GM23338 (cell line): ENCODE measurements at regions not wholly inside any gene's neighbourhood (a gene's known extent, or its start where the extent isn't known, plus 50 kb on each side); places are given as distances from the start of the nearest gene placed in this dataset.

Experiments
- EZH2 ChIP-seq: fragments of 200-600 bp; sonication (generic); IDR thresholded peaks from one replicate; pipeline ENCODE4 v1.8.0; 2017; ENCODE audit warnings: antibody characterized with exemption, mild to moderate bottlenecking, low read depth; ENCODE audit not compliant: unreplicated experiment
- EZH2phosphoT487 ChIP-seq: fragments of 200-600 bp; sonication (generic); IDR thresholded peaks from one replicate; pipeline ENCODE4 v1.8.1; 2018; ENCODE audit warnings: antibody characterized with exemption; ENCODE audit not compliant: unreplicated experiment
- POLR2AphosphoS5 ChIP-seq: IDR thresholded peaks from 2 replicates; pipeline ENCODE4 v1.6.1; 2016; ENCODE audit warnings: antibody characterized with exemption, low read depth
- TF ChIP-seq, protein P1 (sequence below), 2 experiments: fragments of 200-600 bp in 1 of 2; sonication (generic) in 1 of 2; conservative IDR thresholded peaks; 2 replicates each; pipeline versions ENCODE4 v1.5.1 to v1.6.1; 2016 to 2017; ENCODE audit warnings: antibody characterized with exemption in 2 of 2, low read depth in 2 of 2, mild to moderate bottlenecking in 2 of 2, moderate library complexity in 1 of 2
- TF ChIP-seq, protein P2 (sequence below): fragments of 250-450 bp; sonication (Bioruptor Pico); IDR thresholded peaks from 2 replicates; pipeline ENCODE4 v1.5.0; 2020; ENCODE audit warnings: mild to moderate bottlenecking, moderate library complexity
- TF ChIP-seq, protein P3 (sequence below): IDR thresholded peaks from one replicate; pipeline ENCODE4 v1.6.1; 2018; ENCODE audit warnings: antibody characterized with exemption; ENCODE audit not compliant: unreplicated experiment
- TF ChIP-seq, protein P4 (sequence below): IDR thresholded peaks from 2 replicates; pipeline ENCODE4 v1.6.1; 2016; ENCODE audit warnings: antibody characterized with exemption

DNA sequence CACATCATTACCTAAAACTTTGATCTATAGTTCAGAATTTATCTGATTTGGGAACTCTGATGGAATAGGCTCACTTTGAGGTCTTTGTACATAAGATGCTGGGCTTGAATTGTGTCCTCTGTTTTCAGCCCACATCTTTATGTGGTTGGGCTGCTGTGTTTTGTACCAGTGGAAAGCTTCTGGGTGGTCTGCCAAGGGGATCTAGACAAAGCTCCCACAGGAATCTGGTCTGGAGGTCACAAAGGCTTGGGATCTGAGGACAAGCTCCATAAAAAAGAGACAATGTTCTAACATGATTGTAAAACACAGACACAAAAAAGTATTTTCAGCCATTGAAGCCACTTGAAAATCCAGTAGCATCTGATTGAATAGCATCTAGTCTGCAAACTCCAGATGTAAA, 393.5 kb upstream of the PITX2 start:
- TF ChIP-seq, protein P1, sequence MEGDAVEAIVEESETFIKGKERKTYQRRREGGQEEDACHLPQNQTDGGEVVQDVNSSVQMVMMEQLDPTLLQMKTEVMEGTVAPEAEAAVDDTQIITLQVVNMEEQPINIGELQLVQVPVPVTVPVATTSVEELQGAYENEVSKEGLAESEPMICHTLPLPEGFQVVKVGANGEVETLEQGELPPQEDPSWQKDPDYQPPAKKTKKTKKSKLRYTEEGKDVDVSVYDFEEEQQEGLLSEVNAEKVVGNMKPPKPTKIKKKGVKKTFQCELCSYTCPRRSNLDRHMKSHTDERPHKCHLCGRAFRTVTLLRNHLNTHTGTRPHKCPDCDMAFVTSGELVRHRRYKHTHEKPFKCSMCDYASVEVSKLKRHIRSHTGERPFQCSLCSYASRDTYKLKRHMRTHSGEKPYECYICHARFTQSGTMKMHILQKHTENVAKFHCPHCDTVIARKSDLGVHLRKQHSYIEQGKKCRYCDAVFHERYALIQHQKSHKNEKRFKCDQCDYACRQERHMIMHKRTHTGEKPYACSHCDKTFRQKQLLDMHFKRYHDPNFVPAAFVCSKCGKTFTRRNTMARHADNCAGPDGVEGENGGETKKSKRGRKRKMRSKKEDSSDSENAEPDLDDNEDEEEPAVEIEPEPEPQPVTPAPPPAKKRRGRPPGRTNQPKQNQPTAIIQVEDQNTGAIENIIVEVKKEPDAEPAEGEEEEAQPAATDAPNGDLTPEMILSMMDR (conservative IDR thresholded peaks at IDR 0.05; ENCODE audit: low read depth in 2 of 2) = no peak
- TF ChIP-seq POLR2AphosphoS5 (no peak), EZH2phosphoT487 (no peak), EZH2 (no peak)
- TF ChIP-seq, protein P2, sequence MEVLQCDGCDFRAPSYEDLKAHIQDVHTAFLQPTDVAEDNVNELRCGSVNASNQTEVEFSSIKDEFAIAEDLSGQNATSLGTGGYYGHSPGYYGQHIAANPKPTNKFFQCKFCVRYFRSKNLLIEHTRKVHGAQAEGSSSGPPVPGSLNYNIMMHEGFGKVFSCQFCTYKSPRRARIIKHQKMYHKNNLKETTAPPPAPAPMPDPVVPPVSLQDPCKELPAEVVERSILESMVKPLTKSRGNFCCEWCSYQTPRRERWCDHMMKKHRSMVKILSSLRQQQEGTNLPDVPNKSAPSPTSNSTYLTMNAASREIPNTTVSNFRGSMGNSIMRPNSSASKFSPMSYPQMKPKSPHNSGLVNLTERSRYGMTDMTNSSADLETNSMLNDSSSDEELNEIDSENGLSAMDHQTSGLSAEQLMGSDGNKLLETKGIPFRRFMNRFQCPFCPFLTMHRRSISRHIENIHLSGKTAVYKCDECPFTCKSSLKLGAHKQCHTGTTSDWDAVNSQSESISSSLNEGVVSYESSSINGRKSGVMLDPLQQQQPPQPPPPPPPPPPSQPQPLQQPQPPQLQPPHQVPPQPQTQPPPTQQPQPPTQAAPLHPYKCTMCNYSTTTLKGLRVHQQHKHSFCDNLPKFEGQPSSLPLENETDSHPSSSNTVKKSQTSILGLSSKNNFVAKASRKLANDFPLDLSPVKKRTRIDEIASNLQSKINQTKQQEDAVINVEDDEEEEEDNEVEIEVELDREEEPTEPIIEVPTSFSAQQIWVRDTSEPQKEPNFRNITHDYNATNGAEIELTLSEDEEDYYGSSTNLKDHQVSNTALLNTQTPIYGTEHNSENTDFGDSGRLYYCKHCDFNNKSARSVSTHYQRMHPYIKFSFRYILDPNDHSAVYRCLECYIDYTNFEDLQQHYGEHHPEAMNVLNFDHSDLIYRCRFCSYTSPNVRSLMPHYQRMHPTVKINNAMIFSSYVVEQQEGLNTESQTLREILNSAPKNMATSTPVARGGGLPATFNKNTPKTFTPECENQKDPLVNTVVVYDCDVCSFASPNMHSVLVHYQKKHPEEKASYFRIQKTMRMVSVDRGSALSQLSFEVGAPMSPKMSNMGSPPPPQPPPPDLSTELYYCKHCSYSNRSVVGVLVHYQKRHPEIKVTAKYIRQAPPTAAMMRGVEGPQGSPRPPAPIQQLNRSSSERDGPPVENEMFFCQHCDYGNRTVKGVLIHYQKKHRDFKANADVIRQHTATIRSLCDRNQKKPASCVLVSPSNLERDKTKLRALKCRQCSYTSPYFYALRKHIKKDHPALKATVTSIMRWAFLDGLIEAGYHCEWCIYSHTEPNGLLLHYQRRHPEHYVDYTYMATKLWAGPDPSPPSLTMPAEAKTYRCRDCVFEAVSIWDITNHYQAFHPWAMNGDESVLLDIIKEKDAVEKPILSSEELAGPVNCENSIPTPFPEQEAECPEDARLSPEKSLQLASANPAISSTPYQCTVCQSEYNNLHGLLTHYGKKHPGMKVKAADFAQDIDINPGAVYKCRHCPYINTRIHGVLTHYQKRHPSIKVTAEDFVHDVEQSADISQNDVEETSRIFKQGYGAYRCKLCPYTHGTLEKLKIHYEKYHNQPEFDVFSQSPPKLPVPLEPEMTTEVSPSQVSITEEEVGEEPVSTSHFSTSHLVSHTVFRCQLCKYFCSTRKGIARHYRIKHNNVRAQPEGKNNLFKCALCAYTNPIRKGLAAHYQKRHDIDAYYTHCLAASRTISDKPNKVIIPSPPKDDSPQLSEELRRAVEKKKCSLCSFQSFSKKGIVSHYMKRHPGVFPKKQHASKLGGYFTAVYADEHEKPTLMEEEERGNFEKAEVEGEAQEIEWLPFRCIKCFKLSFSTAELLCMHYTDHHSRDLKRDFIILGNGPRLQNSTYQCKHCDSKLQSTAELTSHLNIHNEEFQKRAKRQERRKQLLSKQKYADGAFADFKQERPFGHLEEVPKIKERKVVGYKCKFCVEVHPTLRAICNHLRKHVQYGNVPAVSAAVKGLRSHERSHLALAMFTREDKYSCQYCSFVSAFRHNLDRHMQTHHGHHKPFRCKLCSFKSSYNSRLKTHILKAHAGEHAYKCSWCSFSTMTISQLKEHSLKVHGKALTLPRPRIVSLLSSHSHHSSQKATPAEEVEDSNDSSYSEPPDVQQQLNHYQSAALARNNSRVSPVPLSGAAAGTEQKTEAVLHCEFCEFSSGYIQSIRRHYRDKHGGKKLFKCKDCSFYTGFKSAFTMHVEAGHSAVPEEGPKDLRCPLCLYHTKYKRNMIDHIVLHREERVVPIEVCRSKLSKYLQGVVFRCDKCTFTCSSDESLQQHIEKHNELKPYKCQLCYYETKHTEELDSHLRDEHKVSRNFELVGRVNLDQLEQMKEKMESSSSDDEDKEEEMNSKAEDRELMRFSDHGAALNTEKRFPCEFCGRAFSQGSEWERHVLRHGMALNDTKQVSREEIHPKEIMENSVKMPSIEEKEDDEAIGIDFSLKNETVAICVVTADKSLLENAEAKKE = no peak
- TF ChIP-seq, protein P3, sequence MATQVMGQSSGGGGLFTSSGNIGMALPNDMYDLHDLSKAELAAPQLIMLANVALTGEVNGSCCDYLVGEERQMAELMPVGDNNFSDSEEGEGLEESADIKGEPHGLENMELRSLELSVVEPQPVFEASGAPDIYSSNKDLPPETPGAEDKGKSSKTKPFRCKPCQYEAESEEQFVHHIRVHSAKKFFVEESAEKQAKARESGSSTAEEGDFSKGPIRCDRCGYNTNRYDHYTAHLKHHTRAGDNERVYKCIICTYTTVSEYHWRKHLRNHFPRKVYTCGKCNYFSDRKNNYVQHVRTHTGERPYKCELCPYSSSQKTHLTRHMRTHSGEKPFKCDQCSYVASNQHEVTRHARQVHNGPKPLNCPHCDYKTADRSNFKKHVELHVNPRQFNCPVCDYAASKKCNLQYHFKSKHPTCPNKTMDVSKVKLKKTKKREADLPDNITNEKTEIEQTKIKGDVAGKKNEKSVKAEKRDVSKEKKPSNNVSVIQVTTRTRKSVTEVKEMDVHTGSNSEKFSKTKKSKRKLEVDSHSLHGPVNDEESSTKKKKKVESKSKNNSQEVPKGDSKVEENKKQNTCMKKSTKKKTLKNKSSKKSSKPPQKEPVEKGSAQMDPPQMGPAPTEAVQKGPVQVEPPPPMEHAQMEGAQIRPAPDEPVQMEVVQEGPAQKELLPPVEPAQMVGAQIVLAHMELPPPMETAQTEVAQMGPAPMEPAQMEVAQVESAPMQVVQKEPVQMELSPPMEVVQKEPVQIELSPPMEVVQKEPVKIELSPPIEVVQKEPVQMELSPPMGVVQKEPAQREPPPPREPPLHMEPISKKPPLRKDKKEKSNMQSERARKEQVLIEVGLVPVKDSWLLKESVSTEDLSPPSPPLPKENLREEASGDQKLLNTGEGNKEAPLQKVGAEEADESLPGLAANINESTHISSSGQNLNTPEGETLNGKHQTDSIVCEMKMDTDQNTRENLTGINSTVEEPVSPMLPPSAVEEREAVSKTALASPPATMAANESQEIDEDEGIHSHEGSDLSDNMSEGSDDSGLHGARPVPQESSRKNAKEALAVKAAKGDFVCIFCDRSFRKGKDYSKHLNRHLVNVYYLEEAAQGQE = no peak
- TF ChIP-seq, protein P4, sequence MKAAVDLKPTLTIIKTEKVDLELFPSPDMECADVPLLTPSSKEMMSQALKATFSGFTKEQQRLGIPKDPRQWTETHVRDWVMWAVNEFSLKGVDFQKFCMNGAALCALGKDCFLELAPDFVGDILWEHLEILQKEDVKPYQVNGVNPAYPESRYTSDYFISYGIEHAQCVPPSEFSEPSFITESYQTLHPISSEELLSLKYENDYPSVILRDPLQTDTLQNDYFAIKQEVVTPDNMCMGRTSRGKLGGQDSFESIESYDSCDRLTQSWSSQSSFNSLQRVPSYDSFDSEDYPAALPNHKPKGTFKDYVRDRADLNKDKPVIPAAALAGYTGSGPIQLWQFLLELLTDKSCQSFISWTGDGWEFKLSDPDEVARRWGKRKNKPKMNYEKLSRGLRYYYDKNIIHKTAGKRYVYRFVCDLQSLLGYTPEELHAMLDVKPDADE = no peak
